Epithelial cell of esophagus (primary cell): ENCODE measurements at regions not wholly inside any gene's neighbourhood (a gene's known extent, or its start where the extent isn't known, plus 50 kb on each side); places are given as distances from the start of the nearest gene placed in this dataset.
"Not testable (repeated sequence)": the region's sequence is repeated elsewhere in the genome, so short reads cannot be mapped to it uniquely, and the experiment has no call there.

Experiments
- DNase-seq: peaks from one replicate; pipeline ENCODE4 v3.0.0; 2010; ENCODE audit warnings: low read depth
- H3K4me3 ChIP-seq: 2 replicates; pipeline ENCODE4 v1.5.1; 2011; ENCODE audit warnings: mild to moderate bottlenecking, low read length, control low read depth
- TF ChIP-seq, protein P1 (sequence below): IDR thresholded peaks from 2 replicates; pipeline ENCODE4 v1.5.1; 2011; ENCODE audit warnings: low read depth, mild to moderate bottlenecking, low read length, control low read depth, inconsistent platforms; ENCODE audit not compliant: insufficient read depth; ENCODE audit errors: missing control alignments

DNA sequence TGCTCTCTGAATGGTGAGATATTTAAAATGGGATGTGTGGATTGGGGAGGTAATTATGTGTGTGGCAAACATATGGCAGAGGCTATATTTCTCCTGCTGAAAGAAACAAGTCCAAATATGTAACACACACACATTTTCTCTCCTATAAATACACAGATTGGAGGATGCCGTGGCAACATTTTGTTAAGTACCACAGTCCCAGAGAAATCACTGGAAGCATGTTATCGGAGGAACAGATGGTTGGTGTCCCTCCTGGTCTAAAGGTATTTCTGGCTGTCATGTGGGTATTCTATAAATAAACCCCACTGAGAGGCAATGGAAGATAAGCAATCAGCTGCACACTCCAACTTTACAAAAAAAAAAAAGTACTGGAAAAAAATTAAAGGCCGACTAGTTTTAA, 528.3 kb upstream of the BOD1L1 start:
- no peak overlapping the region for H3K4me3 ChIP-seq
- TF ChIP-seq, protein P1, sequence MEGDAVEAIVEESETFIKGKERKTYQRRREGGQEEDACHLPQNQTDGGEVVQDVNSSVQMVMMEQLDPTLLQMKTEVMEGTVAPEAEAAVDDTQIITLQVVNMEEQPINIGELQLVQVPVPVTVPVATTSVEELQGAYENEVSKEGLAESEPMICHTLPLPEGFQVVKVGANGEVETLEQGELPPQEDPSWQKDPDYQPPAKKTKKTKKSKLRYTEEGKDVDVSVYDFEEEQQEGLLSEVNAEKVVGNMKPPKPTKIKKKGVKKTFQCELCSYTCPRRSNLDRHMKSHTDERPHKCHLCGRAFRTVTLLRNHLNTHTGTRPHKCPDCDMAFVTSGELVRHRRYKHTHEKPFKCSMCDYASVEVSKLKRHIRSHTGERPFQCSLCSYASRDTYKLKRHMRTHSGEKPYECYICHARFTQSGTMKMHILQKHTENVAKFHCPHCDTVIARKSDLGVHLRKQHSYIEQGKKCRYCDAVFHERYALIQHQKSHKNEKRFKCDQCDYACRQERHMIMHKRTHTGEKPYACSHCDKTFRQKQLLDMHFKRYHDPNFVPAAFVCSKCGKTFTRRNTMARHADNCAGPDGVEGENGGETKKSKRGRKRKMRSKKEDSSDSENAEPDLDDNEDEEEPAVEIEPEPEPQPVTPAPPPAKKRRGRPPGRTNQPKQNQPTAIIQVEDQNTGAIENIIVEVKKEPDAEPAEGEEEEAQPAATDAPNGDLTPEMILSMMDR, result no peak
- no peak for DNase-seq

DNA sequence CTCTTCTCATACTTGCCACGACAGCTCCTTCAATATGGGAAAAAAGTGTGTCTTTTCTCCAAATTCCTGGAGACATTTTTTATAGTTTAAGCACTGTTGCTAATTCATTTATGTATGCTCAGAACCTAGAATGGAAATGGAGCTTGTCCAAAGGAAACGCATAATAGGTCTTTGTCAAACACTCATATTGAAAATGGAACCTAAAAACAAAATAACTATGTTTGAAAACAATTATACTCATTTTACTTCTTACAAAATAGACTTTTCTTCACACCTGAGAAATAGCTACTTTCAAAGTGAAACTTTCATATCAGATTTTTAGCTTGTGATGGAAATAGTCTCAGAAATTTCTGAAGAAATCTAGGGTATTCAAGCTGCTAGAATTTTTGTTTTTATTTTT, 529.7 kb upstream of the BOD1L1 start:
- no peak overlapping the region for H3K4me3 ChIP-seq
- TF ChIP-seq, protein P1, result no peak
- no peak for DNase-seq

DNA sequence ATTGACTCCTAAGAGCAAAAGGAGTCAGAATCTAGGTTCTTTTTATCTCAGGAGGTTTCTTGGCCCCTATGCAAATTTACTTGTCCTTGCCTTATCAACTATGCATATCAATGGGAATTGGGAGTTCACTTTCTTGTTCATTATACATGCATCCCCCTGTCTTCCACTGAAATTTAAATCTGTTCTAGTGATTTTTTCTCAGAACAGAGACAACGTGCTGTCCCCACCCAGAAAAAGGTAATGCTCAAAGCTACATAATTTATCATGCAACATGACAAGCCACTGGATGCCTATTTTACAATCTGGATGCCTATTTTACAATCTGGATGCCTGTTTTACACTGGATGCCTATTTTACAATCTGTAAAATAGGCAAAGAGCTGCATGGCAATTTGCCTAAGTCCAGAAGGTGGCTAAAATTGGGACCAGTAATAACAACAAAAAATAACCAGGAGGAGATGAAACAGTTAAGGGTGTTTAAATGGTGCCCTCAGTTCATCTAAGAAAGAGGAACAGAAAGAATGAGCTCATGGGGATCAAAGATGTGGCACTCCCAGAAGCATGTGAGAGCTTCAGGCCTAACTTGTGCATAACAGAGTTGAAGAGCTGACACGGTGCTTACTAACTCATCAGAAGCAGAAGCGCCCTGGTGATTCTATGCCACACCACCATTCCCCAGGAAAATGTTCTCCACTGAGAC, 537.8 kb upstream of the BOD1L1 start:
- TF ChIP-seq, protein P1, result no peak
- no peak for DNase-seq
- no peak overlapping the region for H3K4me3 ChIP-seq

DNA sequence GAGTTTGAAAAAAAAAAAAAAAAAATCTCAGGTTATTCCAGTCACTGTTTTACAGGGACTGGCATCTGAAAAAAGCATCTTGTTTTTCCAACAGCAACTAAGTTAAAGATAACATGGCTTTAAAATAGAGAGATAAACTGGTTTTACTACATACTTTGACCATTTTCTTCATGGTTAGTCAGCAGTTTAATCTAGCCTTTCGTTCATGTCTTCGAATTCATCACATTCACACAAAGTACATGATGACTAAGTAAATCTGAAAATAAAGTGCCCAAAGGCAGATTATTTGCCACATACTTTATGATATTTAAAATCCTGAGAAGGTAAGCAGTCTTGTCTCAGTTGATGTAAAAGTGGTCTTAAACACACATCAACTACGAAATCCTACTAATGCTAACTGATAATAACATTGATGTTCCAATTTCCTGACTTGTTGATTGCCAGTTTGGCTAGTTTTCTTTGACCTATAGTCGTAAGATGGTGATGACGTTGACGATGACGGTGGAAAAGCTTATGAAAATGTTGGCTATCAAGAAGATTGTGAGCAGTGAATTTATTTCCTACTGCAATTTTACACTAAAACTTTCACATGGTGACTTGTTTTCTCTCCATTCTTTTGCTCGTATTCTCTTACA, 540.5 kb upstream of the BOD1L1 start:
- no peak overlapping the region for H3K4me3 ChIP-seq
- DNase-seq, result peak; percentile 87
- TF ChIP-seq, protein P1, result no peak

DNA sequence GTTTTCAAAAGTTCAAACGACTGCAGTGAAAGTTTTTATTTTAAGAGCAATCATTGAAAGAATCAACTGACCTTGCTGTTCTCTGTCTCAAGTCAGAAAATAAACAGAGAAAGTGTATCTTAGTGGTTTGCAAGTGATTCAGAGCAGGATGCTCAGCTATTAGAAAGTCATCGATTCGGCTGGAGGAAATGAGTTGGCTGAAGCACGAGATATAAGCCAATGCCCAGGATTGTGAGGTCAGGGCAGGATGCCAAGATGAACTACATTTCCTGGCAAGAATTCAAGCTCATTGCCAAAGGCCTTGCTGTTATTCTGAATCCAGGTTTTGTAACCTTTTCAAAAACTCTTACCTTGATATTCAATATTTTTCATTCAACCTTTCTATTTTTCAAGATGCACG, 541.4 kb upstream of the BOD1L1 start:
- DNase-seq, result peak; percentile 96
- TF ChIP-seq, protein P1, result no peak
- no peak overlapping the region for H3K4me3 ChIP-seq

DNA sequence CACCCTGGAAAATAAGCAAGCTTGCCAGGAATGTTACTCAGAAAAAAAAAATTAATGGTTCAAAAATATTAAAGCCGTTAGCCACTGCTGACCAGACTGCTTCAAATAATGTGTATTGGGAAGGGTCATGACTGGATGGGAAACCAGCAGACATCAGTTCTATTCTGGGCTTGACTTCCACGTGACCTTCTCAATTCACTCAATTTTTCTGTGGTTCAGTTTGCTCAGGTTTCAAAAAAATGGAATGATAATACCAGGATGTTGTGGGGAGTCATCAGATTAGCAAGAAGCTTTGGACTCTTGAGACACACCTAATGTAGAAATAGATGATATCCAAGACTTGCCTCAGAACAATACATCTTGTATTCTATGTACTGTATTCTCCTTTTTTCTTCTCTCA, 541.9 kb upstream of the BOD1L1 start:
- TF ChIP-seq, protein P1, result no peak
- no peak overlapping the region for H3K4me3 ChIP-seq
- peak; percentile 39 for DNase-seq

DNA sequence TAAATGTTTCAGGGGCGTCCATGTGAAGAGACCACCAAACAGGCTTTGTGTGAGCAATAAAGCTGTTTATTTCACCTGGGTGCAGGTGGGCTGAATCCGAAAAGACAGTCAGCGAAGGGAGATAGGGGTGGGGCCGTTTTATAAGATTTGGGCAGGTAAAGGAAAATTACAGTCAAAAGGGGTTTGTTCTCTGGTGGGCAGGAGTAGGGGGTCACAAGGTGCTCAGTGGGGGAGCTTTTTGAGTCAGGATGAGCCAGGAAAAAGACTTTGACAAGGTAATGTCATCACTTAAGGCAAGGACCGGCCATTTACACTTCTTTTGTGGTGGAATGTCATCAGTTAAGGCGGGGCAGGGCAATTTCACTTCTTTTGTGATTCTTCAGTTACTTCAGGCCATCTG, 542.4 kb upstream of the BOD1L1 start:
- H3K4me3 ChIP-seq, DNase-seq: not testable (repeated sequence)
